HG02623 (cell line): ENCODE measurements at regions not wholly inside any gene's neighbourhood (a gene's known extent, or its start where the extent isn't known, plus 50 kb on each side); places are given as distances from the start of the nearest gene placed in this dataset.
"Not testable (repeated sequence)": the region's sequence is repeated elsewhere in the genome, so short reads cannot be mapped to it uniquely, and the experiment has no call there.

Source experiments
- ATAC-seq: cut with Tn5 transposase; IDR thresholded peaks from one replicate; pipeline ENCODE4 v1.9.1; 2021; ENCODE audit warnings: moderate library complexity; ENCODE audit not compliant: unreplicated experiment

DNA sequence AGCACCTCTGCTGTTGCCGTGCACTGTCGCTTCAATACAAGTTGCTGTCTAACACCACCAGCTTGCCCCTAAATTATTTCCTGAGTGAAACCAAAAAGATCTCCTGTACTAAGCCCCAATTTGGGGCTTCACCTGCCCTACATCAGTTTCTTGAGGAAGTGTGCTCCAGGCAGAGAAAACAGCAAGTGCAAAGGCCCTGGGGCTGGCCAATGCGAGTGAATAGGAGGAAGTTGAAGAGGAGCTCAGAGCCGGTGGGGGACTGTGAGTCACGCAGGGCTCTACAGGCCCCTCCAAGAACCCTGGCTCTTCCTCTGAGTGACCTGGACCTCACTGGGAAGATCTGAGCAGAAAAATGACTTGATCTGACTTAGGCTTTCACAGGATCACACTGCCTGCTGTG is 117.2 kb downstream of the IPO8 start:
- no peak for ATAC-seq

DNA sequence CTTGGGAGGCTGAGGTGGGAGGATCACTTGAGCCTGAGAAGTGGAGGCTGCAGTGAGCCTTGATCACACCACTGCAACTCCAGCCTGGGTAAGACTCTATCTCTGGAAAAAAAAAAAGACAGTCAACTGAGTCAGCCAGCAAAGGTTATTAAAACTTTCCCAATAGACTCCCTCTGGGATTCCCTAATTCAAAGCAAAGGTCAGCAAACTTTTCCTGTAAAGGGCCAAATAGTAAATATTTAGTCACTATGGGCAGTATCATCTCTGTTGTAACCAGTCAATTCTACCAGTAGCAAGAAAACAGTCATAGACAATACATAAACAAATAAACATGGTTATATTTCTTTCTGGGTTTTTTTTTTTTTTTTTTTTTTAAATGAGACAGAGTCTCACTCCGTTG is 122.5 kb downstream of the IPO8 start:
- ATAC-seq = no peak

DNA sequence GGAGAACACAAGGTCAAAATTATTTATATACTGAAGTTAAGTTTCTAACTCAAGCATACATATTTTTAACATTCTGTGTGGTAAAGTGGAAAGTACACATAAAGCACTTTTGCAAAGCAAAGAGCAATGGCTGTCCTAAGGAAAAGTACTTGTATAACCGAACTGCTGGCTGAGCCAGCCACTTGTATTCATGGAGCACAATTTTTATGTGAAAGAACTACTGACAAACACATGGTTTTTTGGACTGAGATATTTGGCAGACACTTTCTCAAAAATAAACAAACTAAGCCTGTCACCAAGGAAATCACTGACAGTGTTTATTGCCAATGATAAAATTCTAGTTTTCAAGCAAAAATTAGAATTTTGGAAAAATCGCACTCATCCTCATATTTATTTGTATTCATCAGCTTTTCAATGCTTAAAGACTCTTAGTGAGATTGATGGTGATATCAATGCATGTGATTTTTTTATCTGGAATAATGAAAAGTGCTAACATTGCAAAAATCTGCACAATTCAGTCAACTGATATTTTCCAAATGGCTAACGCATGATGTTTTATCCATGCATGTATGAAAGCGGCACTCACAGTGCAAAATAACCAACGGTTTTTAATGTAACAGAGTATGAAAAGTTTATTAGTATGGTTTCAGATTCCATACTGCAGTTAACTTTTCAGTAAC is 125.3 kb downstream of the IPO8 start:
- no peak for ATAC-seq

DNA sequence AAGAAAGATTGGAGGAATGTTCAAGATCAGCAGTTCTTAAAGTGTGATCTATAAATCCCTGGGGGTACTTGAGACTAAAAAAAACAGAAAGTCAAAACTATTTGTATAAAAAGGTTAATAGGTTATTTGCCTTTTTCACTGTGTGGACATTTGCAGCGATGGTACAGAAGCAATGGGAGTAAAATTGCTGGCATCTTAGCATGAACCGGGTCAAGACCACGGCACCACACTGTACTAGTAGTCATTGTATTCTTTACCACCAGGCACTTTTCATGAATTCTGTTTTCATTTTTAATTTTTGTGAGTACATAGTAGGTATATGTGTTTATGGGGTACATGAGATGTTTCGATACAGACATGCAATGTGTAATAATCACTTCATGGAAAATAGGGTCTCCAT is 126.2 kb downstream of the IPO8 start:
- no peak for ATAC-seq

DNA sequence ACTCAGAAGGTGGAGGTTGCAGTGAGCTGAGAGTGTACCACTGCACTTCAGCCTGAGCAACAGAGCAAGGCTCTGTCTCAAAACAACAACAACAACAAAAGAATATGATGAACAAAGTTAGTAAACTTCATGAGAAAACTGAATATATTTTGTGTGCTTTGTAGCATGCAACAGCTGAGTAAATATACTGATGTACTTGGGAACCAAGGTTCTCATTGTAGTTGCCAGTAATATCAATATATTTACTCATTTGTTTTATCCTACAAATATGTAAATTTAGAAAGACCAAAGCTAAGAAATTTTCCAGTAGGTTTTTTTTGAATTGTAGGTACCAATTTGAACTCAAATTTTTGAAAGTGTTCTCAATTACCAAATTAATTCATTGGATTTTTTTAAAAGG is 127.2 kb downstream of the IPO8 start:
- no peak for ATAC-seq

DNA sequence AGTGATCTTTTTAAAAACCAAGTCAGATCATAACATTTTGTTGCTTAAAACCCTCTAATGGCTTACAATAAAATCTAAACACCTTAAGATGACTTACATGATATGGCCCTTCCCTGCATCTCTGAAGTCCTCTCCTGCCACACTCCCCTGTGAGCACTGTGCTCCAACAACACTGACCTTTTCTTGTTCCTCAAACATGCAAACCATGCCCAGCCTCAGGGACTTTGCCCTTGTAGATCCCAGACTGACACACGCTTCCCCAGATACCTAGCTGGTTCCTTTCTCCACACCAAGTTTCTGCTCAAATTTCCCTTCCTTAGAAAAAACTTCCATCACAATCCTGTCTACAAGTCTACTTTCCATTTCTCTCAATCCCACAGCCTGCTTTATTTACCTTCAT is 128.6 kb downstream of the IPO8 start:
- no peak for ATAC-seq

DNA sequence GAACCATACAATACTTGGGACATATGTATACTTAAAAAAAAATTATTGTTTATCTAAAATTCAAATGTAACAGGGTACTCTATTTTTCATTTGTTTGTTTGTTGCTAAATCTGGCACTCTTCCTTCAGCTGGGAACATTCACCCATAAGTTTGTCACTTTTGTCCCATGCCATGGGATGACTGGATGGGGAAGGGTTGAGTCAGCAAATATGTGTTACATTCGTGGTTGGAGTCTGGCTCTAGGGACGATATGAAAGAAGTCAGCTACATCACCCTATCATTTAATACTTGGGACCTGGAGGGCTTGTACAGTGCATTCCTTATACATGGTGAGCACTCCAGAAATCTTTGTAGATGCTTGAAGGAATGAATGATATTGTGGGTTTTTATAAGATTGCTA is 131.3 kb downstream of the IPO8 start:
- no peak for ATAC-seq

DNA sequence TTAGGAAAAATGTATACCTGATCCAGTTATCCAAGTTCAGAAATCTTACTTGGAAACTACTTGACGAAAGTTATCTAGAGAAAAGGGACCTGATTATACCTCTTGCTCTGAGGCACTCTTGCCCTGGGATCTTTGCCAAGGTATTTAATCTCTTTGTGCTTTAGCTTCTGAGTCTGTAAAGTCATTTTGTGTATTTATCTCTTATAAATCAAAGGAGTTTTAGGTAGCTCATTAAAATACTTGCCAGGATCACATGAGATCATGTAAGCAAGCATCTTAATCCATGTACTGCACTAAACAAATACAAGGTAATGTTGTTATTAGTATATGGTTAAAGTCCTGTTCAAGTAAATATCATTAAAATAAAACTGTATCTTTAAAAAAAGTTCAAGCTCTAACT is 147.5 kb downstream of the IPO8 start:
- no peak for ATAC-seq

DNA sequence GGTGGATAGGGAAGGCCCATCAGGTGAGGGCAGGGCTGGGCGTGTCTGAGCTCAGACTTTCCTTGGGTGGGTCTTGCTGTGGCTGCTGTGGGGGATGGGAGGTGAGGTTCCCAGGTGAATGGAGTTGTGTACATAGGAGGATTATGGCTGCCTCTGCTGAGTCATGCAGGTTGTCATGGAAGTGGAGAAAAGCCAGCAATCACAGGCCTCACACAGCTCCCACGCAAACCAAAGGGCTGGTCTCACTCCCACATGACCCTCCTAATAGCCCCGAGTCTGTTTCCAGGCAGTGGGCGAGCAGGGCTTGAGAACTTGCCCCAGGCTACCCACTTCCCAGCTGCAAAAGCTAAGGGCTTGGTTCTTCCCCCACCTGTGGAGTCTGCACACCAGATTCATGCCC is 149.5 kb downstream of the IPO8 start:
- no peak for ATAC-seq

DNA sequence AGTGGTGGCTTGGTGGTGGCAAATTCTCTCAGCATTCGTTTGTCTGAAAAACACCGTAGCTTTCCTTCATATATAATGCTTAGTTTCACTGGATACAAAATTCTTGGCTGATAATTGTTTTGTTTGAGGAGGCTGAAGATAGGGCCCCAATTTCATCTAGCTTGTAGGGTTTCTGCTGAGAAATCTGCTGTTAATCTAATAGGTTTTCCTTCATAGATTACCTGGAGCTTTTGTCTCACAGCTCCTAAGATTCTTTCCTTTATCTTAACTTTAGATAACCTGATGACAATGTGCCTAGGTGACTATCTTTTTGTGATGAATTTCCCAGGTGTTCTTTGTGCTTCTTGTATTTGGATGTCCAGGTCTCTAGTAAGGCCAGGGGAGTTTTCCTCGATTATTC is 151.0 kb downstream of the IPO8 start:
- not testable (repeated sequence) for ATAC-seq

DNA sequence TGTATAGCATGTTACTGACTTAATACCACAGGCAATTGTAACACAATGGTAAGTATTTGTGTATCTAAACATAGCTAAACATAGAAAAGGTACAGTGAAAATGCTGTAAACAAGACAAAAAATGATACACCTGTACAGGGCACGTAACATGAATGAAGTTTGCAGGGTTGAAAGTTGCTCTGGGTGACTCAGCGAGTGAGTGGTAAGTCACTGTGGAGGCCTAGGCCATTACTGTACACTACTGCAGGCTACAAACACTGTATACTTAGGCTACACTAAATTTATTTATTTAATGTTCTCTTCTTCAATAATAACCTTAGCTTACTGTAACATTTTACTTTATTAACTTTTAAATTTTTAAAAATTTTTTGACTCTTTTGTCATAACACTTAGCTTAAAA is 158.4 kb downstream of the IPO8 start:
- ATAC-seq = no peak

DNA sequence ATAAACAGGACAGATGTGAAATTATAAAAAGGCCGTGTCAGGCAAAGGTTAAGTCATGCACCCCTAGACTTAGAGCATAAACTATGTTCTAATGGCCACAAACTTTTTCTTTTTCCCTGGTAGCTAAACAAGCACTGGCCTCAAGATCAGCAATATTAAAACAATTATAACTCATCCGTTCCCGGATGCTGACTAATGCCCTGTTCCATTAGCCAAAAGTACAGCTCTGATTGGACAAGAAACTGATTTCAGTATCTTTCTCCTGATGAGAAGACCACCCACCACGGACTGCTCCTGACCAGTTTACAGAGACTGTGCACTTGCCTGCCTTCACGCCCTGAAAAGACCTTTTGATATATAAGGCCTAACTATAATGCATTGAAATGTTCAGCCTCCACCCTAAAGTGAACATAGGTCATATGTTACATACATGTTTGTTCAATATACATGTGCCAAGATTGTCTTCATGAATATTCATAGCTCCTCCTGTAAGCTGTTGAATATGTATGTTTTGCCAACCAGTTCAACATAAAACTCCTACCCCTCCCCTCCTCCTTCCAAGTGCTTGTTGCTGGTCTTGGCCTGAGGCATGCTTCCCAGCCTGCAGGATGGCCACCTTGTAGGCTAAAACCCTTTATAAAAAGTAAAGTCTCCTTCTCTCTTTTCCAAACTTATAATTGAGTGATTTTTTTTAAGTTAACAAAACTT is 162.0 kb downstream of the IPO8 start:
- no peak for ATAC-seq

DNA sequence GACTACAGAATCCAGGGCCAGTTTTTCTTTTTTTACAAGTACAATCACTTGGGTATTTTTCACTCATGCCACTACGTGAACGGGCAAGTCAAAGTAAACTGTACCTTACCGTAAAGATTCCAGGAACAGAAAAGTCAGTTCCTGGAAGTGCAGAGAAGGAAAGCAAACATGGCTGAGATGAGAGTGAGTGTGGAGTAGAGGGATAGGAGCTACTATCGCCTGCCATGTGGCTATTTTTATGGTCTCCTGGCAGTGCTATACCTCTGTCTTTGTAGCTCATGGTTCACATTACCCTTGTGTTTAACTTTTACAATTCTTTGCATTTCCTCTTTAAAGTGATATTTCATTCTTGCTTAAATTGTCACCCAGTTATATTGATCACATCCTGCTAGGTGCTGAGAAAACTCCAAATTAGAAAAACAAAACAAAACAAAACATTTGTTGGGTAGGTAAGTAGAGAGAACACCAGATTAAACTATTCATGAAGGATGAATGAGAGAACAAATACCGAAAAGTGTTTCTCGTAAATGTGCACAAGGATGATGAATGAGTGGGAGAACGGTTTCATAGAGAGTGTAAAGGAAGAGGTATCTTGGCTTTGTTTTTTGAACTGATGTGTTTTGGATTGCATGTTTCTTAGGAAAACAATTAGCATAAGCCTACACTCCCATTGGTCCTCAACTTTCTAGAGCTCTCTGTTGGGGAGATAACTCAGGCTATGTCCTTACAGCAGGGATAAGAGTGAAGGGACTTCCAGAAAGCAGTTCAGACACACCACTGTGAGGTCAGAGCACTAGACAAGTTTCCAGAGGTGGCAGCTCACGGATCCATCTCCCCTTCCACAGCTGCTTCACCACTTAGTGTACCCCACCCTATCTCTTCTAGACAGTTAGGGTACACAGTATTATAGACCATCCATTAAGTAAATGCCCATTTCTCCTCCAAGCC is 163.7 kb downstream of the IPO8 start:
- no peak for ATAC-seq

DNA sequence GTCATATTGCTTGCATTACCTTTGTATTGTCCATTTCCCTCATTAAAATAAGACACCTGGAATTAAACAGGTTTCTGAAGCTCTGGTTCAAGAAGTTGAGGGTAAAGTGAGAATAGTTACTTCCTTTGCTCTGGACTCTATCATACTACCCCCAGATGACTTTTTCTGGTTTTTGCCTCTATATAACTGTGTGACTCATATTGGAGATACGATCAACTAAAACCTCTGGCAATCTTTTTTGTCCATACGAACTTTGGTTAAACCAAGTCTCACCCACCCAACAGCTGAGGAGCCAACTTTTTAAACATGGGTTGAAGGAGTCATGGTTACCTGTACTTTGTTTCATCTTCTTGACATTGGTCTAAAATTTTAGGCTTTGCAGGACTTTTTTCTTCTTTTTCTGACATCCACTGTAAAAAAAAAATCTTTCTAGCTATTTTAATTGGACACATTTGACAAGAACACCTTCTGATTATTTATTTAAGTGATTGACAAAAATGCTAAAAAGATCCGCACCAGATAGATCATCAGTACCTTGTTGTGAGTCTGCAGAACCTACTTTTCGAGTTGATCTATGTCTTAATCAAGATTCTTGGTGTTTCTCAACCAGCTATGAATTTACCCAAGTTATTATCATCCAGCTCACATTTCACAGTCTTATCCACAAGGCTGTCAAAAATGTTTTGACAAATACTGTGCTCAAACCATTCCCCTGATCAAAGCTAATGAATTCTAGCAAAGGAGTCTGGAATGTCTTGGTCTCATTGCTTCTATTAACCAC is 166.0 kb downstream of the IPO8 start:
- ATAC-seq = no peak

DNA sequence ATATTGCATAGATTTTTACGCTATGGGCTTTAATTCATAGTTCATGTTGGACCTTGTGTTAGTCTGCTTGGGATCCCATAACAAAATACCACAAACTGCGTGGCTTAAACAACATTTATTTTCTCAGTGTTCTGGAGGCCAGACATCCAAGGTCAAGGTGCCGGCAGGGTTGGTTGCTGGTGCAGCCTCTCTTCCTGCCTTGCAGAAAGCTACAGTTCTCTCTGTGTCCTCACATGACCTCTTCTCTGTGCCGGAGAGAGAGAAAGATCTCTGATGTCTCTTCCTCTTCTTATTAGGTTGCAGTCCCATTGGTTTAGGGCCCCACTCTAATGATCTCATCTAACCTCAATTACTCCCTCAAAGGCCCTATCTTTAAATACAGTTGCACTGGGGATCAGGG is 170.5 kb downstream of the IPO8 start:
- ATAC-seq = no peak

DNA sequence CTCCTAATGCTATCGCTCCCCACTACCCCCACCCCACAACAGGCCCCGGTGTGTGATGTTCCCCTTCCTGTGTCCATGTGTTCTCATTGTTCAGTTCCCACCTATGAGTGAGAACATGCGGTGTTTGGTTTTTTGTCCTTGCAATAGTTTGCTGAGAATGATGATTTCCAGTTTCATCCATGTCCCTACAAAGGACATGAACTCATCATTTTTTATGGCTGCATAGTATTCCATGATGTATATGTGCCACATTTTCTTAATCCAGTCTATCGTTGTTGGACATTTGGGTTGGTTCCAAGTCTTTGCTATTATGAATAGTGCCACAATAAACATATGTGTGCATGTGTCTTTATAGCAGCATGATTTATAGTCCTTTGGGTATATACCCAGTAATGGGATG is 175.4 kb downstream of the IPO8 start:
- ATAC-seq = not testable (repeated sequence)

DNA sequence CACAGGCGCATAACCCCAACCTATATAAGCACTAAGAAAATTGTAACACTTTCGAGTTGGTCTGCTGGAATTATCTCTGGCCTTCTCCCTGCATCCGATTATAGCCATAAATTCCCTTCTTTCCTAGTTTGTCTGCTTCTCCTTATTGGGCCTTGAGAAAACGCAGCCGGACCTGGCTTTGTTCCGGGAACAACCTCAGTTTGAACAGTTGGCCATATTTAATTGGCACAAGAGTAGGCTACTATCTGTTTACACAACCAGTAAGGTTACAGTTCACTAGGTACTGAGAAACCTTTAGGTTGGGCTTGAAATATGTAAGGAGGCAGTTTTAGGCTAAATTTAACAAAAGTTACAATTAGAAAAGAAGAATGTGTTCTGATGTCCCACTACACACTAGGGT is 176.1 kb downstream of the IPO8 start:
- no peak for ATAC-seq

DNA sequence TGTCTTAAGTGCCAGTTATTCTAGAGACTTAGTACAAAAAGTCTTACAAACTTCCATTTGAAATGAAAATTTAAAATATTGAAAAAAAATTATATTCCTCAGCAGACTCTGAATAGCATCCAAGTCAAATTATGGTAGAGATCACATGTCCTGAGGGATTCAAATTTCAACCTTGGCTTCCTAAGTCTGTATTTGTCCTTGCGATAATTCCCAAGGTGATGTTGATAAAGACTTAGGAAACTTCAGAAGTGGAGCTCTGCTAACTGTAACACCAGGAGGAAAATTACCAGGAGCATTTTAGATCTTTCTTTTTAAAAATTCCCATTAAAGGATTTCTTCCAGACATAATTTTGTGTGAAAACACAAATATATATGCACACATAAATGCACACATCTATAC is 178.3 kb downstream of the IPO8 start:
- no peak for ATAC-seq

DNA sequence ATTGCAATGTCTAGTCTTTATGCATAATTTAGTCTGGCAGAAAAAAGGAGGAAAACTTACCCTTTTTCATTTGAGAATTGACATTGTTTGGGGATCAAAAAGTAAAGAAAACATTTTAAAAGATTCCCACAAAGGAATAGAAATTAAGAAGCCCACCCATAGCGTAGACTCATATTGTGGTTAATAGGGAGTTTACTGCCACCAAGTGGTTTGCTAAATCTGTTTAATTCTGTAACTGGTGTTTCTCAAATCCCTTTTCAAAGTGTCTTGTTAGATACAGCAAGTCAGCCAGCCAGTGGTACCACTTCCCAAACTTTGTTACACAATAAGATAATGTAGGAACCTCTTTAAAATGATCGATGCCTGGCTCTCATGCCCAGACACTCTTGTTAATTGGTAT is 180.3 kb downstream of the IPO8 start:
- no peak for ATAC-seq

DNA sequence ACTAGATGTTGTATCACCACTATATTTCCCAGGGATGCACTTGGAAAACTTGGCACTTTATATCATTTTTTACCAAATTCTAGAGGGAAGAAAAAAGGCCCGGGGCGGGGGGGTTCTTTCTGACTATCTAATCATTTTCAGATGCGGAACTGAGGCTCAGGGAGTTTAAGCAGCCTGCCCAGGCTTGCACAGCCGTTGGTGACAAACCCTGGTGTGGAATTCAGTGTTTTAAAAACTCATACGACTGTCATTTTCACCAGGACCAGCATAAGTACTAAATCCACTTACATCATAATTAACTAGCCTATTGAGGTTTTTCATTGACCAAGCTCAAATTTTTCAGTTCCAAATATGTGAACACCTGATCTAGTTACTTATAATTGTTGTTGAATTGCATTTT is 181.0 kb downstream of the IPO8 start:
- no peak for ATAC-seq
